Amniotic stem cell (primary cell): ENCODE measurements at regions not wholly inside any gene's neighbourhood (a gene's known extent, or its start where the extent isn't known, plus 50 kb on each side); places are given as distances from the start of the nearest gene placed in this dataset.

Source experiments
- DNase-seq: peaks from one replicate; lab custom pipeline; 2025; lab: John Stamatoyannopoulos, UW

DNA sequence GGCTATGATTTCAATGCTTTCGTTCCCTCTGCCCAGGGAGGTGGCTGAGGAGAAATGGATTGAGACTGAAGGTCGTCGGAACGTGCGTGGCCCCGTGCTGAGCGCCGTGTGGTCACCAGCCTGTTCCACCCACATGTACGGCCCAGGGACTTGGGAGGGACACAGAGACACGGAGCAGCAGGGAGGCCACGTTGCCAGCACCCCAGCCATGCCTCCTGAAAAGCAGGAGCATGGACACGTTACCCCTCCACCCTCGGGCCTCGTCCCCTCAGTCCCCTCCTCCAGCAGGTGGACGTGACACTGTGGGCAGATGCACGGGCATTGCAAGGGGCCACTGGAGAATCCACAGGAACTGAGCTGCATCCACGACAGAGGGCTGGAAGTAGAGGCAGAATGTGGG is 133.1 kb upstream of the CST7 start:
- no peak for DNase-seq

DNA sequence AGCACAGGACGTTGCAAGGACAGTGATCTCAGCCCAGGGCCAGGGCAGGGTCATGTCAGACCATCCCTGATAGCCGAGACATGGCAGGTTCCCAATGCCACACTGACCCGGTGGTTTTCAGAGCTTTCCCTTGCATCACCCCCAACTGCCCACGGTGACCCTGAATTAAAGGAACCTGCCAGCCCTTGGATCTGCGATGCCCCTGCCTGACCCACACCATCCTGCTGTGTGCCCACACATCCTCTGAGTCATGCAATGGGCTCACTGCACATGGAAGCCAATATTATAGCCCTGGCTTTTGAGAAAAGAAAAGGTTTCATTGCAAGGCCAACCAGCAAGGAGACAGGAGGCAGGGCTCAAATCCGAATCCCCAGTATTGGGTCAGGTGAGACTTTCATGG is 132.6 kb upstream of the CST7 start:
- no peak for DNase-seq

DNA sequence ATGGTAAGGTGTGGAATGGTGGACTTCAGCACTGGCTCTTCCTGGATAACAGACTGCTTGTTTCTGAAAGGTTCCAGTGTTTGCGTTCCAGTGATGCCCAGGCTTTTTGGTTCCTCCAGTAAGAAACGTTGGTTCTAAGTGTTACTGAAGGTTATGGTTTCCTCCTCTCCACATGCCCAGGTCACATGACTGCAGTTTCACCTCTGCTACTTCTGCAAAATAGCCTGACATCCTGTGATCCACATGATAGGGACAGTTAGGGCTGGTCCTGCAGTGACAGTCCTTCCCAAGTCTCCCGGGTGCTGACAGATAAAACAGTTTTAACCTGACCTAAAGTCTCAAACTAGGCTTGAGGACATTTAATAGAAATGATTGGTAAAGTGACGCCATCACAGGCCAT is 132.2 kb upstream of the CST7 start:
- DNase-seq: no peak

DNA sequence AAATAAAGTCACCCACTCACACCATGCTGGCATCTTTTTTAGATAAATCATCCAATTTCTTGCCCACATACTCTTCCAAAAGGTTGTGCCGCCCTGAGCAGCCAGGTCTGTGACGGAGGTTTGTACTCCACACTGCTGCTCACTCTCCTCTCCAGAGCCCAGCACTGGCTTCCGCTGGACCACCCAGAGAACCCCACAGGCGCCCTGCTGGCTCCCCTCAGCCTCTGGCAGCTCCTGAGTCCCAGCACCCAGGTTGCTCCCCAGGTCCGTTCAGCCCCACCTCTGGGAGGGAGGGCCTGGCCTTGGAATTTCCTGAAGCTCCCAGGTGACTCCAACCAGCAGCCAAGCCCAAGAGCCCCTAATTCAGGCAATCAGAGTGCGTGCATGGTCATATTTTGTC is 131.7 kb upstream of the CST7 start:
- no peak for DNase-seq

DNA sequence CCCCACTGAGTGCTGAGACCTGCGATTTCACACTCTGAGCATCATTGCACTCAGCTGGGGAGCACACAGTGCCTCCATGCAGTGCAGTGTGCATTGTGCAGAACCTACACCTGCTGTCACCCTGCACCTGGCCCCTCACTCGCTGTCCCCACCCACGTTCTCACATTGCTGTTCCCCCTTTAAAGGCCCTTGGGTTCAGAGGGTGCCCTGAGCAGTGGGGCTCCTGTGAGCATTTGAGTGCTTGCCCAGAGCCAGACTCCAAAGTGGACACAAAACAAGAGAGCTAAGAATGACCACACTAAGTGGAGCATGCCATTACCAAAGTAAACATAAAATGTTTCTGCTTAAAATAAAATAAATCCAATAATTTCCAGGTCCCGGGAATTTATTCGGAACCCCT is 131.0 kb upstream of the CST7 start:
- no peak for DNase-seq

DNA sequence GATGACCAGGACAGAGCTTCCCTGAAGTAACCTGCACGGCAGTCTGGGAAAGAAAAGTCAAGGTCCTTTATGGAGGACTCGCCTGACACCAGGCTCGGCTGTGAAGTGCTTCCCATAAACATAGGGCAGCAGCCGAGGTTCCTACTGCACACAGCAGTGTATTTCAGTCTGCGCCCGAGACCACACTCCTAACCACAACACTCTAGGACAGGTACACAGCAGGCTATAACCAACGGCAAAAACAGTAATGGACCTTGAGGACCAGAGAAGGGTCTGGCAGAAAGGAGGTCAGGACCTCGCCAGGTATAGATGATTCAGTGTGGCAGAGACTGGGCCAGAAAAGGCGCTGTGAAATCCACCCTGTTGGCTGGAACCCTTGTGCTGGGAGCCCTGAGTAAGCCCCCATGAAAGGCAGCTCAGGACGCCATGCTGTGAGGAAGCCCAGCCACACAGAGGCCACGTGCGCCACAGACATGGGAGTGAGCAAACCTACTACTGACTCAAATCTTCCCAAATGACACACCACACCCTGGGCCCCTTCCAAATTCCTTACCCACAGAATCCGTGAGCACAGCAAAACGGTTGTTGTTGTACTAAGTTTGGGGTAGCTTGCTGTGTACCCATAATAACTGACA is 129.6 kb upstream of the CST7 start:
- DNase-seq: no peak

DNA sequence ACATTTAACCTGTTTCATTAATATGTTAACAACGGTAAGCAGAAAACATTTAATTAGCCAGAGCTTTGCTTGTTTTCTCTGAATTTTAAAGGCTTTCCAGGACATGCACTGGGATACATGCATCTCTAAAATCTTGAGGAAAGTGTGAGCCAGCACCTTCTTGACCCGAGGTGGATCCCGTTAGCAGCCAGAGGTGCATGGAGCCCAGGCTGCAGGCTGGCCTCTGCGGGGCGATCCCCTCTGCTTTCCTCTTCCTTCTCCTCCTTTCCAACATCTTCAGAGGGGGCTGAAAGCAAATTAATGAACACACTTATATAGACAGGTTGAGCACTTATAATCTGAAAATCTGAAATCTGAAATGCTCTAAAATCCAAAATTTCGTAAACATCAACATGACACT is 128.7 kb upstream of the CST7 start:
- no peak for DNase-seq

DNA sequence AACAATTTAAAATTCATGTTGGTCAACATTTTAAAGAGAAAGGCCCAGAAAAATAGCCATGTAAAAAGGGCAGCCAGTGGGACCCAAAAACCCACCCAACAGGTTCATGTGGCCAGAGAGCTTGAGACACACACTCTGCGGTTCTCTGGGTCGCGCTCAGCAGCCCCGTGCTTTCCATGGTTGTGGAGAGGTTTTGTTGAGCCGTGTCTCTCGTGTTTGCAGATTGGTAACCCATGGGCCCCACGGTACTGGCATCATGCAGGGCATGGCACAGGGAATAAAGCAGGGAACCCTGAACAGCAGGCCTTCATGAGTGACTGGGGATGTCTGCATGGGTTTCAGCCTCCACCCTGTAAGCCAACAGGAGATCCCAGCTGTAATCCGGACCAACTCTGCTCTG is 127.7 kb upstream of the CST7 start:
- no peak for DNase-seq

DNA sequence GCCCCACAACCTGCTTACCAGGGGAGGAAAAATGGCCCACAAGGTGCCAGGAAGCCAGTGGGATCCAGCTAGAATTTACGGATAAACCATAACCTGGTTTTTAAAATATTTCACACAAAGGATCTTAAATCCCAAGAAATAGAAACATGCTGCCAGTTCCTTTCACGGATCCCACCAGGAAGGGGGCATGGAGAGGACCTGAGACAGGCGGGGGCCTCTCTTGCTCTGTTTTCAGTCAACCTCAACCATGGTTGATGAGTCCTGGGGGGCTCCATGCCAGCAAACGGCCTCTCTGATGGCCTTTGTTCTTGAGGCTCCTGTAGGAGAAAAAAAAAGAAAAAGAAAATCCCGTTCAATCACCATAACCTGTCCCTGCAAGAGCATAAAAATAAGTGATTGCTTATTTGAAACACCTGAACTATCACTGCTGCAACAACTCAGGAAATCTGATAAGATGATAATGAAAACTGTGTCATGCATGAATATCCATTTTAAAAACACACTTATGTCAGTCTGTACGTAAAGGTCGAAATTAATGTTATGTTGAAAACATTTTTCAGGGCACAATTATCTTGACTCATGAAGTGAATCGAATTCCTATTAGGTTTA is 125.8 kb upstream of the CST7 start:
- DNase-seq: no peak

DNA sequence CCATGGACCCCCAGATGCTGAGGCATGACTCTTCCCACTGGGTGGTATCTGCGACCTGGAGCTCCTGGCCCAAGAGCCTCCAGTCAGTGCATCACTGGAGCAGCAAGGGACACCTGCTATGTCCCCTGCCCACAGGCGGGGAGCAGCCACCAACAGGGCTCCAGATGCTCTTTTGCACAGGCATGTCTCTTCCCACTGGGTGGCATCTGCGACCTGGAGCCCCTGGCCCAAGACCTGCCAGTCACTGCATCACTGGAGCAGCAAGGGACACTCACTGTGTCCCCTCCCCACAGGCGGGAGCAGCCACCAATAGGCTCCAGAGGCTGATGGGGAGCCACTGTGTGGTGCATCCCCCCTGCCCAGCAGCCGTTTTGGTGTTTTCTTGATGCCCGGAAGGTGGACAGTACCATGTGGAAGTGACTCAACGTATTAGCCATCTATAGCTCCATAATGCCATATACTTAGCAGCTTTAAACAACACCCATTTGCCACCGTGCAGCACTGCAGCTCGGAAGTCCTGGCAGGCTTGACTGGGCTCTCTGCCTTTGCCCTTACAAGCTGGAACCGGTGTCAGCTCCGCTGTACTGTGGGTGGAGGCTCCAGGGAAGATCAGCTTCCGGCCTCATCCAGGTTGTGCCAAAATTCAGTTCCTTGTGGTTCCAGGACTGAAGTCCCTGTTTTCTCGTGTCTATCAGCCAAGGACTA is 124.9 kb upstream of the CST7 start:
- DNase-seq: no peak

DNA sequence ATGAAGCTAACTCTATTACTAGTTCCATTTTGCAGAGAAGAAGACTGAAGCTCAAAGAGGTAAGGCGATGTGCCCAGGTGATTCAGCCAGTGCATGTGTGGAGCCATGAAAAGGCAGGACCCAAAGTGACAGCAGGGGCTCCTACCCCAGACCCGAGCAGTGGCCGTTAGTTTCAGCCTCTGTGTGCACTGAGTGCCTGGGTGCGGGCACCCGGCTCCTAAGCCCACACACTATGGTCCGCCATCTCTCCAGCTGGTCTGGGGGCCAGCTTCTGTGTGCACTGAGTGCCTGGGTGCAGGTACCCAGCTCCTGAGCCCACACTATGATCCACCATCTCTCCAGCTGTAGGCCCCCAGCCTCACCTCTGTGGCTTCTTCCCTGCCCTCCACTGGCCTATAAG is 123.5 kb upstream of the CST7 start:
- DNase-seq: no peak

DNA sequence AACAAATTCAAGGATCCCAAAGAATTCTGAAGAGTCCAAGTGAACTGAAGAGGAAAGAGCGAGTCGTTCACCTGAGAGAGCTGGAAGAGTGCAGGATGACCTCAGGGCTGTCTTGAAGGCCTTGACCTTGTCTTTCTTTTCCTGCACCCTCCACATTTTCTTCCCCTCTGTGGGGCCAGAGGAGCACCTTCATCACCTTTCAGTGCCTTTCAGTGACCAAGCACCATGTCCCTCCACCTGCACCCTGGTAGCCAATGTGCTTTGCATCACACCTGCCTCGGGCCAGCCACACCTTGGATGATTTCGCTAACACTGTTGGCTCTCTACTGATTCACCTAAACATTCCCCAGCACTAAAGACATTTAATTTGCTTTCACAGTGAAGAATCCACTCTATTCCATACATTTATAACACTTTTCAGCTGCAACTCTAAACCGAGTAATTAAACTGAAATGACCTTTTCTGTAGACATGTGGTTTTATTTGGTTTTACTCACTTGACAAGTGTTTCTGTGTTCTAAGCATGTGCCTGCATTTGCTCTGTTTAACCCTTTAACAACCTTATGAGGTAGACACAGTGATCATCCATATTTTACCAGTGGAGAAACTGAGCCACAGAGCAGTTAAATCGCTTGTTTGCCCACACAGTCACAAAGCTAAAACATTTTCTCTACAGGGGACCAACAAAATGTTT is 121.3 kb upstream of the CST7 start:
- DNase-seq: no peak

DNA sequence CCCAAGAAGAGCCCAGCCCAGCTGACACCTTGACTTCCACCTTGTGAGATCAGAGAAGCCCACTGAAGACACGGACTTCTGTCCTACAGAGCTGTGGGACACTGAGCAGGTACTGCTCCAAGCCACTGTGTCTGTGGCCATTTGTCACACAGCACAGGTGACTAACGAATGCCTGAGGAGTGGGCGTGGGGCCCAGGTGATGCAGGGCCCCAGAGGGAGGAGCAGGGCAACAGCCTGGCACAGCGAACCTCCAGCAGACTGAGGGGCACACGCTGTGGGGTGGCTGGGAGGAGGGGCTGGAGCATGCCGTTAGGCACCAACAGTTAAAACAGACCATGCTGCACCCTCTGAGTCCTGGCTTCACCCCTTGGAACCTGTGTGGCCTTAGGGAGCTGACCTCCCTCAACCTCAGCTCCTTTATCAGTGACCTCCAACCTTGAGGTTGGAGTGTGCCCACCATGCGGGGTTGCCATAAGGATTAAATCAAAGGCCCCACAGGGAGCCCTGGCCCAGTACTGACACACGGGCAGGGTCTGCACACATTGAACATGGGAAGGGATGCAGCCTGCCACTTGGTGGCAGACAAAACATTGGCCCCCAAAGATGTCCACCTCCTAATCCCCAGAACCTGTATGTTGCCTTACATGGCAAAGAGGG is 119.9 kb upstream of the CST7 start:
- no peak for DNase-seq

DNA sequence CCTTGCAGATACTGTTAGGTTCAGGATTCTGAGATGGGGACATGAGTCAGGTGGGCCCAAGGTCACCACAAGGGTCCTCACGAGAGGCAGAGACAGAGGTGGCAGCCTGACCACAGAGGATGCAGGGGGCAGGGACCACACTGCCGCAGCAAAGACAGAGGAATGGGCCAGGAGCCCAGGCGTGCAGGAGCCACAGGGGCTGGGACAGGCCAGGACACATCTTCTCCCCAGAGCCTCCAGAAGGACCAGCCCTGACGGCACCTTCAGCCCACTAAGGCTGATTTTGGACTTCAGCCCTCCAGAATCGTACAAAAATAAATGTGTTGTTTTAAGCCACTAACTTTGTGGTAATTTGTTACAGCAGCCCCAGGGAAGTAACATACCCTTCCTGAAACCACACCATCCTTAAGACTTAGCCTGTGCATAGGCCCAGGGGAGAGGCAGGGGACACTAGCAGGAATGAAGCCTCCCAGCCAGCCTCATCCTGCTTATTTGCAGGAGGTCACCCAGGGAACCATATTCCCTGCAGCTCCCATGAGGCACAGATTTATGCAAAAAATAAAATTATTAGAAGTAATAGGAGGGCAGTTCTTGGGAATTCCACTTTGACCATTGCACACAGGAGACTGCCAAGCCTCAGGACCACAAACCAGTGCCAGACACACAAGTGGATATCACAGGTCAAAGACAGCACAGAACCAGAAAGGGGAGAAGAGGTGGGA is 119.3 kb upstream of the CST7 start:
- DNase-seq: no peak

DNA sequence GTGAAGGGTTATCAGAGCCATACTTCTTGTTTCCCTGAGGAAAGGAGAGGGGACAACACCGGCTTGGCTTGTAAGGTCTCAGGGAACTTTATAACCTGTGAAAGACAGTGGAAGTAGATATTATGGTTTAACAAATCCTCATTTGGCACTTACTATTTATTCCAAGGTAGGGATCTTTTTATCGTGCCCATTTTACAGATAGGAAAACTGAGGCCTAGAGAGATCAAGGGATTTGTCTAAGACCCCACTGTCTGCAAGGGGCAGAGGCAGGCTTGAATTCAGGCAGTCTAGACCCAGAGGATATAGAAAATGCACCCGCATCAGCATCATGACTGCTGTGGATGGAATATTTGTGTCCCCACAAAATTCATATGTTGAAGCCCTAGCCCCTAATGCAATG is 118.4 kb upstream of the CST7 start:
- DNase-seq: no peak

DNA sequence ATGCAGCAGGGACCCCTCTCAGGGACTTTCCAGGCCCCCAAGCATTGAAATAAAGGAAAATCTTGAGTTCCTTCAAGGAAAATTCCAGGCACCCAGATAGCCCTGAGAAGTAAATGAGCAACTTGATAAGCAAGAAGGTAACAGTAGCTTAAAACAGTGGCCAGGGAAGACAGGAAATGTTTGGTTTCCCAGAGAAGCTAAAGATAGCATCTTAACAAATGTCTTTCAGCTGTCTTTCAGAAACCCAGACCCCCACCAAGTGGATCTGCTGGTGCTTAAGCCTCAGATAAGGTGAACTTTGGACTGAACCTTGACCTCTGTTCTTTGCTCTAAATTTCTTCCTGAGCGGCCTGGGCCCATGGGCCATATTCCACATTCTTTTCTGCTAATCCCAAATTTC is 117.8 kb upstream of the CST7 start:
- DNase-seq: no peak

DNA sequence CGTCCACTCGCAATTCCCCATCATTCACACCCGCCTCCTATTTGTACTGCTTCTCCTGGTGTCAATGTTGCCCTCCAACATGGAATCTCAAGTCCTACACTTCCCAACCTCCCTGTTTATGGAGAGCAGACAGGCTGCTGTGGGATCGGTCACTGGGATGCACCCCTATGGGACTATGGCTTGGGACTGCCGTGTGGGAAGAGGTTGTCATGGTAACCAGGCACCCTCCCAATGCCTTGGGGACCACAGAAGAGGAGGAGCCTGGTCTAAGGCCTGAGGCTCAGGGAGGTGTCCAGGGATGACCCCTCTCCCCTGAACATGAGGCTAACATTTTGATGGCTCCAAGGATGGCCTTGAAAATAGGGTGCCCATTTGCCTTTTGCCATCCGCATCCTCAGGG is 116.6 kb upstream of the CST7 start:
- DNase-seq: no peak

DNA sequence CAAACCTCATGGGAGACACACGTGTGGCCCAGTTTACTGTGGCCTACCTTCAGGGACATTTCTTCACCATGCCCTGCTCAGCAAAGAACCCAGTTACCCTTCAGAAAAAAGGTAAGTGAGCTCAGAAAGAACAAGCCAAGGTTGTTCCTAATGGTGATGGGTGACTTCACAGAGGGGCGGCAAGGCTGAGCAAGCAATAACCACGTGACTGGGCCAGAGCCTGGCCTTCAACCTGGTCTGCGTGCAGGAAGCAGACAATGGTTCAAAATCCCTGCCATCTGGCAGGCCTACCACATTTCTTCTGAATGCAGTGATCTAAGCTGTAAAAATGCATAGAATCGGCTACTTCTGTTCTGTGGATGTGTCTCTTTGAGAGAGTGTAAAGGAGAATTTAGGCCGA is 115.5 kb upstream of the CST7 start:
- no peak for DNase-seq

DNA sequence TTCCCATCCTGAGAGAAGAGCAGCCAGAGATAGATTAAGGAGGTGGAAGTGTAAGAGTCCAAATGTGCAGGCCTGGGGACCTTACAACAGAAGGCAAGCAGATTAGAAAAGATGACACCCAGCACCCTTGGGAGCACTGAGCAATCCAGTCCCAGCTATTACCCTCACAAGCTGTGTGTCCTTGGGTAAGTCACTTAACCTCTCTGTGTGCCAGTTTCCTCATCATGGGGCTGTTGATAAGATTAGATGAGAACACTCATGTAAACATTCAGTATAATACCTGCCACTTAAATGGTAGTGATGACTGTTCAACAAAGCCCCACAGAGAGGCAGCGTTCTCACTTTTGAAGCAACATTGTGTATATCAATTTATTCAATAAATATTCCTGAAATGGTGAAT is 114.8 kb upstream of the CST7 start:
- DNase-seq: no peak

DNA sequence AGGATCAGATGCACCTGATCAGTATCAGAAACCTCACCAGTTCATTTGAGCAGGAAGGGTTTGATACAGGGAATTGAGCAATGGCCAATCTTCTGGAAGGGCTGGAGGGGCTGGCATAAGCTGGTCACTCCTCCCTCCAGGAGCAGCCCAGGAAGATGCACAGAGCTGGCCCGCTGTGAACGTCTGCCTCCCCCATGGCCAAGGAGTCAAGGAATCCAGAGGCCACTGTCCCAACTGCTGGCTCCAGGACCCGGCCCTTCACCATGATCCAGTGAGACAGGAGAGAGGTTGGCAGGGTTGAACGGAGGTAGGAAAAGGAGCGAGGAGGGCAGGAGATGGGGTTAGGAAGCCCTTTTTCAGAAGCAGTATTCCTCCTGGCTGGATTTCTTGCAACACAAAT is 113.9 kb upstream of the CST7 start:
- DNase-seq: no peak

DNA sequence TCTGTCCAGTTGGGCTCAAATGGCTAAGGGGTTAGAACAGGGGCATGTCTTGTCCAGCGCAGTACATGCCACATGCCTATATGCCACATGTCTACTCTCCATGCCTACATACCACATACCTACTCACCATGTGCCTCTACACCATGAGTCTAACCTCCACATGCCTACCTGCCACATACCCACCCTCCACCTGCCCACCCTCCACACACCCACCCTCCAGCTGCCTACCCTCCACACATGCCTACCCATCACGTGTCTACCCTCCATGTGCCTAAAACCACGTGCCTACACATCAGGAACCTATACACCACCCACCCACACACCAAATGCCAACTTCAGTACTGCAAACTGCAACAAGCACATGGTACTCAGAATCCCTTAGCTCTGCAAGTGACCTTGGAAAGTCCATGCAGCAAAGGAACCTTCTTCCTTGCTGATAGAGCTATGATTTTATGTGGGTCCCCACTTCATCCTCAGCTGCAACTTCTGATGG is 113.0 kb upstream of the CST7 start:
- DNase-seq: no peak
